ENCODE measurements at regions not wholly inside any gene's neighbourhood (a gene's known extent, or its start where the extent isn't known, plus 50 kb on each side); places are given as distances from the start of the nearest gene placed in this dataset.

DNA sequence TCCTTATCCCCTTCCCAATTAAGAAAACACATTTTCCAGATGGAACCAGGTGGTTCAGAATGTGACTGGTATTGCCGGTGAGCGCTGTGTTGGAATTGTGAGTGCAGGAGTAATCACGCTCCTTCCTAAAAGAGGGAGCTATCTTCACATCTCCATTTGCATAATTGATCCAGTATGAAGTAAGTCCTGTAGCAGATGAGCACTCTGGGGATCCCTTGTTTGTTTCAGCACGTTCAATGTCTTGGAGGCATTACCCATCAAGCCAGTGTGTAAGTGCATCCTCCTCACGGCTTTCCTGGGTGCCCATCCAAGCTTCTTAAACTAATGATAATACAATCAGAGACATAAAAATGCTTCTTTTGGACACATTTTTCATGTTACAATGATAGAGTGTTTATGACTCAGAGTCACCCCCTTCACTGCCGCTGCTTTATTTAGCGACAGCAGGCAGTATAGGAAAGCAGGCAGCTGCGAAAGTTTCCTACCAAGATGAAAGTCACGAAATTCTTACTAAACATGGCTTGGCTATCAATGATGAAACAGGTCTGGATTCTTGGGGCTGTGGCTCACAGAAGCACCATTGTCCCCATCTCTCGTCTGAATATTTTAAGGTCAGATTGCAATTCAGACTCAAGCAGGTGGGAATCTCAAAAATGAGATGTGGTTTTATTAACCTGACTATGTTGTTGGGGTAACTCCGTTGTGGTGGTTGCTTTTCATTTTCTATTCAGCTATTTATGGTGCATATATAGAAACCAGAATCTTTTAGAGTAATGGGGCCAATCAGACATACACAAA, 346.3 kb upstream of the MDFIC2 start:
- intact Hi-C loops (cut with micrococcal nuclease): no loop called here
- FAIRE-seq: no peak

More for the DNA sequence above, 346.3 kb upstream of the MDFIC2 start:
- Histone ChIP-seq H2AFZ (ENCODE audit: low read depth, low read length) (no peak overlapping the region), H3K9ac (replicated peaks; ENCODE audit: extremely low read depth, insufficient read depth, low read length) (no peak overlapping the region), H3K9me3 (replicated peaks; ENCODE audit: control insufficient read depth, insufficient read depth, low read length) (no peaks in the 10 kb centered on the region), H3K4me1 (ENCODE audit: control insufficient read depth, extremely low read depth, insufficient read depth, low read length) (no peaks in the 10 kb centered on the region), H3K79me2 (ENCODE audit: control insufficient read depth, insufficient read depth, low read length) (no peaks in the 10 kb centered on the region), H3K27ac (ENCODE audit: insufficient read depth, low read depth, low read length) (no peak overlapping the region), H4K20me1 (replicated peaks; ENCODE audit: control insufficient read depth, extremely low read depth, insufficient read depth, low read length) (no peaks in the 10 kb centered on the region), H3K36me3 (ENCODE audit: control insufficient read depth in 2 of 2, extremely low read depth in 1 of 2, insufficient read depth in 2 of 2, low read length in 2 of 2) (no peaks in the 10 kb centered on the region), H3K4me3 (replicated peaks in 1 of 3; ENCODE audit: insufficient read depth in 1 of 3, low read depth in 1 of 3, low read length in 3 of 3) (no peak overlapping the region), H3K9me1 (replicated peaks; ENCODE audit: control insufficient read depth, extremely low read depth, insufficient read depth, low read length) (no peaks in the 10 kb centered on the region), H3K27me3 (ENCODE audit: control insufficient read depth in 2 of 2, insufficient read depth in 2 of 2, low read length in 2 of 2) (peaks cover 4 to 13% of the 10 kb centered on the region in 2 experiments), H3K4me2 (ENCODE audit: insufficient read depth, low read length) (no peak overlapping the region)
- ChIA-PET CTCF (no interaction called here), POLR2A (no interaction called here)
- dilution Hi-C loops (cut with MboI; ENCODE audit: extremely low pct_ligation_motif_present, low sequenced_read_pairs): no loop called here
- no peak for TF ChIP-seq FOS (IDR thresholded peaks at IDR 0.05; ENCODE audit: borderline replicate concordance, insufficient read depth, low read length)
- TF ChIP-seq POLR2AphosphoS5 (IDR thresholded peaks at IDR 0.05; ENCODE audit: insufficient read depth, low read depth, low read length): no peak
- TF ChIP-seq, protein P1, sequence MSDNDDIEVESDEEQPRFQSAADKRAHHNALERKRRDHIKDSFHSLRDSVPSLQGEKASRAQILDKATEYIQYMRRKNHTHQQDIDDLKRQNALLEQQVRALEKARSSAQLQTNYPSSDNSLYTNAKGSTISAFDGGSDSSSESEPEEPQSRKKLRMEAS (IDR thresholded peaks at IDR 0.05; ENCODE audit: insufficient read depth, insufficient read length): no peak
- TF ChIP-seq EZH2 (IDR thresholded peaks at IDR 0.05; ENCODE audit: borderline replicate concordance, low read depth, low read length, severe bottlenecking): no peak
- no peak for TF ChIP-seq POLR2A (IDR thresholded peaks at IDR 0.05; ENCODE audit: low read depth, low read length)
- no peak for TF ChIP-seq GATA2 (IDR thresholded peaks at IDR 0.05; ENCODE audit: insufficient read depth, insufficient read length, low read depth, low read length)
- no peak for TF ChIP-seq JUN (IDR thresholded peaks at IDR 0.05; ENCODE audit: borderline replicate concordance, insufficient read depth, insufficient read length, low read depth)
- TF ChIP-seq, protein P2, sequence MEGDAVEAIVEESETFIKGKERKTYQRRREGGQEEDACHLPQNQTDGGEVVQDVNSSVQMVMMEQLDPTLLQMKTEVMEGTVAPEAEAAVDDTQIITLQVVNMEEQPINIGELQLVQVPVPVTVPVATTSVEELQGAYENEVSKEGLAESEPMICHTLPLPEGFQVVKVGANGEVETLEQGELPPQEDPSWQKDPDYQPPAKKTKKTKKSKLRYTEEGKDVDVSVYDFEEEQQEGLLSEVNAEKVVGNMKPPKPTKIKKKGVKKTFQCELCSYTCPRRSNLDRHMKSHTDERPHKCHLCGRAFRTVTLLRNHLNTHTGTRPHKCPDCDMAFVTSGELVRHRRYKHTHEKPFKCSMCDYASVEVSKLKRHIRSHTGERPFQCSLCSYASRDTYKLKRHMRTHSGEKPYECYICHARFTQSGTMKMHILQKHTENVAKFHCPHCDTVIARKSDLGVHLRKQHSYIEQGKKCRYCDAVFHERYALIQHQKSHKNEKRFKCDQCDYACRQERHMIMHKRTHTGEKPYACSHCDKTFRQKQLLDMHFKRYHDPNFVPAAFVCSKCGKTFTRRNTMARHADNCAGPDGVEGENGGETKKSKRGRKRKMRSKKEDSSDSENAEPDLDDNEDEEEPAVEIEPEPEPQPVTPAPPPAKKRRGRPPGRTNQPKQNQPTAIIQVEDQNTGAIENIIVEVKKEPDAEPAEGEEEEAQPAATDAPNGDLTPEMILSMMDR (IDR thresholded peaks at IDR 0.05; ENCODE audit: extremely low read depth in 1 of 2, insufficient read depth in 1 of 2, low read depth in 1 of 2, low read length in 2 of 2): no peak
- TF ChIP-seq MYC (IDR thresholded peaks at IDR 0.05; ENCODE audit: low read depth, low read length): no peak
- no peak for DNase-seq (ENCODE audit: low read depth, low spot score)
- no TSS peak for BruUV-seq (replicated peaks)

Data from endothelial cell of umbilical vein (primary cell).